MCF 10A (cell line): ENCODE measurements at regions not wholly inside any gene's neighbourhood (a gene's known extent, or its start where the extent isn't known, plus 50 kb on each side); places are given as distances from the start of the nearest gene placed in this dataset.
"Not testable (repeated sequence)": the region's sequence is repeated elsewhere in the genome, so short reads cannot be mapped to it uniquely, and the experiment has no call there.

Experiments used
- BruUV-seq: library from RNA; stranded (reverse); fragments of 400-500 nt; replicated peaks from 2 replicates; lab custom pipeline; 2021; lab: Mats Ljungman, UMichigan
- CTCF ChIA-PET: fragments of 300-600 bp; sonication (Branson Sonifier 250); formaldehyde crosslinking; extraction: SDS; loops from one replicate; lab custom pipeline; 2021; ENCODE audit warnings: antibody characterized with exemption, inconsistent platforms; lab: Yijun Ruan, JAX
- POLR2A ChIA-PET: fragments of 300-600, 350-650 bp; sonication (Branson Sonifier 250); formaldehyde crosslinking; extraction: SDS; loops from one replicate; lab custom pipeline; 2020; ENCODE audit warnings: antibody characterized with exemption, inconsistent platforms; lab: Yijun Ruan, JAX
- DNase-seq: peaks from one replicate; pipeline ENCODE4 v3.0.0-alpha.2; 2018; ENCODE audit not compliant: unreplicated experiment
- H3K27ac Mint-ChIP-seq: one replicate; pipeline ENCODE4 v1.8.0; 2022; ENCODE audit warnings: mild to moderate bottlenecking, low read depth, mixed read lengths; ENCODE audit not compliant: unreplicated experiment
- H3K27me3 Mint-ChIP-seq: one replicate; pipeline ENCODE4 v1.8.0; 2022; ENCODE audit warnings: mixed read lengths; ENCODE audit not compliant: insufficient read depth, unreplicated experiment
- H3K36me3 Mint-ChIP-seq: one replicate; pipeline ENCODE4 v1.8.0; 2022; ENCODE audit warnings: mild to moderate bottlenecking, moderate library complexity, mixed read lengths; ENCODE audit not compliant: insufficient read depth, unreplicated experiment
- H3K4me1 Mint-ChIP-seq: one replicate; pipeline ENCODE4 v1.8.0; 2022; ENCODE audit warnings: mixed read lengths; ENCODE audit not compliant: insufficient read depth, unreplicated experiment
- H3K4me3 Mint-ChIP-seq: one replicate; pipeline ENCODE4 v1.8.0; 2022; ENCODE audit warnings: mild to moderate bottlenecking, moderate library complexity, mixed read lengths; ENCODE audit not compliant: unreplicated experiment
- H3K9me3 Mint-ChIP-seq: one replicate; pipeline ENCODE4 v1.8.0; 2022; ENCODE audit warnings: mixed read lengths; ENCODE audit not compliant: unreplicated experiment
- CTCF ChIP-seq: fragments of 200-600 bp; IDR thresholded peaks from one replicate; pipeline ENCODE4 v1.8.0; 2022; ENCODE audit warnings: antibody characterized with exemption, mild to moderate bottlenecking; ENCODE audit not compliant: unreplicated experiment
- intact Hi-C: fragments of 100-400 bp; cut with micrococcal nuclease; formaldehyde crosslinking; loops from 2 replicates; pipeline ENCODE4 v1.14.1; 2022

GRCh38 chr6:144673807-144674206 lies 388.7 kb downstream of the UTRN start:
- no peak overlapping the region for H3K4me3 Mint-ChIP-seq
- peaks cover 21% of the 10 kb centered on the region for H3K9me3 Mint-ChIP-seq
- CTCF ChIA-PET, result interaction anchor here (0.5 to 0.6 kb wide), 3 partner anchors 11 to 218 kb away, joined by 3 read pairs; no protein-coding TSS in a partner anchor
- no peak overlapping the region for H3K27ac Mint-ChIP-seq
- POLR2A ChIA-PET, result interaction anchor here (0.7 kb wide), 1 partner anchor 116 kb away, joined by 3 read pairs; no protein-coding TSS in a partner anchor
- intact Hi-C loops, result no loop called here
- DNase-seq, result no peak
- BruUV-seq, result no TSS peak
- peaks cover 10% of the 10 kb centered on the region for H3K36me3 Mint-ChIP-seq
- no peak for TF ChIP-seq CTCF
- H3K27me3 Mint-ChIP-seq, result no peaks in the 10 kb centered on the region
- H3K4me1 Mint-ChIP-seq, result peaks cover 6% of the 10 kb centered on the region

DNA sequence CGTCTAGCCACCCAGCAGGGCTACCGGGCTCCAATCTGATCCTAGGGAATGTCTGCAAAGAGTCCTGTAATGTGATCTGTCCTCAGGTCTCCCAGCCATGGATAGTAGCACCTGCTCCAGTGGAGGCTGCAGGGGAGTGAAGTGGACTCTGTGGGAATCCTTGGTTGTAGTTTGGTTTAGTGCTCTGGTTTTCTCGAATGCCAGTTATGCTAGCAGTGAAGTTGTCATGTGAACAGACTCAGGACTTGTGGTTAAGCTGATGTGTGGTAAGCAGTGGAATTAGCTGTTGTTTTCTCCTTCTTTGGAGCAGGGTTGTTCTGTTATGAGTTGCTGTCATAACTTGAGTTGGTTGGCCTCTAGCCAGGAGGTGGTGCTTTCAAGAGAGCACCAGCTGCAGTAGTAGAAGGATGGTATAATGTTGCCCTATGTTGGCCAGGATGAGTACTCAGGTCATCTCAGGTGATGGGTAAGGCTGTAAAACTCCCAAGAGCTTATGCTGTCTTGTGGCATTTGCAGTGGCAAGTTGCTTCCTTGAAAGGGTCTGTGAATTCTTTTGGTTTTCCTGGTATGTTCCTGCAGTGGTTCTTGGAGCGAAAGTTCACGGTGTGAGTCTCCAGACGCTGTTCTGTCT lies 390.2 kb downstream of the UTRN start:
- peaks cover 16% of the 10 kb centered on the region for H3K9me3 Mint-ChIP-seq
- H3K27ac Mint-ChIP-seq, result peak overlapping the region; percentile 23
- BruUV-seq, result no TSS peak
- ChIA-PET CTCF (no interaction called here), POLR2A (no interaction called here)
- H3K4me1 Mint-ChIP-seq, result peaks cover 6% of the 10 kb centered on the region
- intact Hi-C loops, result no loop called here
- no peak overlapping the region for H3K4me3 Mint-ChIP-seq
- DNase-seq, result peak; percentile 68
- H3K27me3 Mint-ChIP-seq, result no peaks in the 10 kb centered on the region
- TF ChIP-seq CTCF, result no peak
- peaks cover 10% of the 10 kb centered on the region for H3K36me3 Mint-ChIP-seq

DNA sequence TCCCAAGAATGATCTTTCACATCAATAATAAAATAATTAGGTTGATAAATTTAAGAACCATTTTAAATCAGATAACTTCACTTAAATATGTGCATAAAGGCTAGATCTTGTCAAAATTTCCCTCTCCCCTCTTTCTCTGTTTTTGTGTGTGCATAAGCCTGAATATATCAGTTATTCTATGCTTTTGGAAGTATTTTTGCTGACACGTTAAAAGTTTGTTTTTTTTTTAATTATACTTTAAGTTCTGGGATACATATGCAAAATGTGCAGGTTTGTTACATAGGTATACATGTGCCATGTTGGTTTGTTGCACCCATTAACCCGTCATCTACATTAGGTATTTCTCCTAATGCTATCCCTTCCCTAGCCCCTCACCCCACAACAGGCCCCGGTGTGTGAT lies 391.2 kb downstream of the UTRN start:
- POLR2A ChIA-PET, result interaction anchor here (0.7 to 1.6 kb wide), 2 partner anchors 11 to 29 kb away, joined by 3 read pairs; no protein-coding TSS in a partner anchor
- Mint-ChIP-seq H3K9me3 (peaks cover 11% of the 10 kb centered on the region), H3K36me3 (peaks cover 16% of the 10 kb centered on the region)
- CTCF ChIA-PET, BruUV-seq, DNase-seq, H3K4me1 Mint-ChIP-seq, intact Hi-C loops, H3K27ac Mint-ChIP-seq, H3K27me3 Mint-ChIP-seq, H3K4me3 Mint-ChIP-seq: not testable (repeated sequence)

DNA sequence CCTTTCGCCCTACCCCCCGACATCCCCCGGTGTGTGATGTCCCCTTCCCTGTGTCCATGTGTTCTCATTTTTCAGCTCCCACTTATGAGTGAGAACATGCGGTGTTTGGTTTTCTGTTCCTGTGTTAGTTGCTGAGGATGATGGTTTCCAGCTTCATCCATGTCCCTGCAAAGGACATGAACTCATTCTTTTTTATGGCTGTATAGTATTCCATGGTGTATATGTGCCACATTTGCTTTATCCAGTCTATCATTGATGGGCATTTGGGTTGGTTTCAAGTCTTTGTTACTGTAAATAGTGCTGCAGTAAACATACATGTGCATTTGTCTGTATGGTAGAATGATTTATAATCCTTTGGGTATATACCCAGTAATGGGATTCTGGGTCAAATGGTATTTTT lies 392.1 kb downstream of the UTRN start:
- not testable (repeated sequence) for BruUV-seq, DNase-seq
- POLR2A ChIA-PET, result interaction anchor here (1.6 kb wide), 1 partner anchor 12 kb away, joined by 3 read pairs; no protein-coding TSS in a partner anchor

GRCh38 chr6:144678844-144679243 lies 393.7 kb downstream of the UTRN start:
- H3K4me3 Mint-ChIP-seq, result no peak overlapping the region
- peaks cover 24% of the 10 kb centered on the region for H3K36me3 Mint-ChIP-seq
- DNase-seq, result peak; percentile 70
- no peak overlapping the region for H3K27ac Mint-ChIP-seq
- H3K4me1 Mint-ChIP-seq, result peaks cover 10% of the 10 kb centered on the region
- no peaks in the 10 kb centered on the region for H3K27me3 Mint-ChIP-seq
- no peaks in the 10 kb centered on the region for H3K9me3 Mint-ChIP-seq
- intact Hi-C loops, result no loop called here
- ChIA-PET CTCF (interaction anchor here (0.5 kb wide), 1 partner anchor 349 kb away, joined by 3 read pairs; no protein-coding TSS in a partner anchor), POLR2A (no interaction called here)
- TF ChIP-seq CTCF, result no peak
- no TSS peak for BruUV-seq

More for the DNA sequence above, 392.1 kb downstream of the UTRN start:
- CTCF ChIA-PET, intact Hi-C loops, H3K4me3 Mint-ChIP-seq, H3K9me3 Mint-ChIP-seq, H3K27me3 Mint-ChIP-seq, H3K27ac Mint-ChIP-seq, H3K4me1 Mint-ChIP-seq: not testable (repeated sequence)
- H3K36me3 Mint-ChIP-seq, result peaks cover 16% of the 10 kb centered on the region
